Neuronal stem cell (in vitro differentiated cells): ENCODE measurements at regions not wholly inside any gene's neighbourhood (a gene's known extent, or its start where the extent isn't known, plus 50 kb on each side); places are given as distances from the start of the nearest gene placed in this dataset.
A peak's percentile ranks its signal among the peaks of the same experiment; 100 is the strongest.

Experiments used
- DNase-seq: peaks from one replicate; pipeline ENCODE4 v3.0.0-alpha.2; 2013; ENCODE audit warnings: low spot score
- H2AFZ ChIP-seq: one replicate; pipeline ENCODE4 v1.6.1; 2013; ENCODE audit warnings: mild to moderate bottlenecking, low read length, inconsistent platforms
- H2AK5ac ChIP-seq: 2 replicates; pipeline ENCODE4 v1.6.1; 2013; ENCODE audit warnings: low read depth, mild to moderate bottlenecking, inconsistent platforms, low read length, moderate library complexity, mixed read lengths
- H2BK120ac ChIP-seq: 2 replicates; pipeline ENCODE4 v1.6.1; 2013; ENCODE audit warnings: low read depth, mild to moderate bottlenecking, inconsistent platforms, low read length, moderate library complexity, mixed read lengths
- H2BK12ac ChIP-seq: one replicate; pipeline ENCODE4 v1.6.1; 2013; ENCODE audit warnings: low read length, inconsistent platforms
- H2BK15ac ChIP-seq: 2 replicates; pipeline ENCODE4 v1.6.1; 2013; ENCODE audit warnings: mild to moderate bottlenecking, low read length, inconsistent platforms, mixed read lengths
- H2BK5ac ChIP-seq: one replicate; pipeline ENCODE4 v1.6.1; 2013; ENCODE audit warnings: inconsistent platforms, mild to moderate bottlenecking, low read length, moderate library complexity
- H3K14ac ChIP-seq: one replicate; pipeline ENCODE4 v1.6.1; 2013; ENCODE audit warnings: low read length, inconsistent platforms
- H3K18ac ChIP-seq: 2 replicates; pipeline ENCODE4 v1.6.1; 2013; ENCODE audit warnings: low read length, inconsistent platforms
- H3K23ac ChIP-seq: 2 replicates; pipeline ENCODE4 v1.6.1; 2013; ENCODE audit warnings: low read depth, mild to moderate bottlenecking, mixed read lengths, low read length, inconsistent platforms; ENCODE audit not compliant: poor library complexity
- H3K27ac ChIP-seq: replicated peaks from 3 replicates; pipeline ENCODE4 v1.5.1; 2013; ENCODE audit warnings: low read length, inconsistent platforms
- H3K27me3 ChIP-seq, 3 experiments: 2 replicates each; pipeline ENCODE4 v1.6.1; 2013; ENCODE audit warnings: low read length in 3 of 3, mild to moderate bottlenecking in 2 of 3, inconsistent platforms in 1 of 3, low read depth in 1 of 3, mixed read lengths in 1 of 3, moderate library complexity in 1 of 3; ENCODE audit not compliant: control insufficient read depth in 3 of 3, insufficient read depth in 3 of 3
- H3K36me3 ChIP-seq, 2 donors: replicated peaks in 1 of 2; 2 replicates each; pipeline ENCODE4 v1.6.1; 2013; ENCODE audit warnings: low read length in 2 of 2; ENCODE audit not compliant: control insufficient read depth in 2 of 2, insufficient read depth in 2 of 2
- H3K4ac ChIP-seq: 2 replicates; pipeline ENCODE4 v1.6.1; 2013; ENCODE audit warnings: inconsistent platforms, mild to moderate bottlenecking, low read length, moderate library complexity
- H3K4me1 ChIP-seq, 2 donors: 1 replicate in 1 of 2; 2 replicates in 1 of 2; pipeline ENCODE4 v1.6.1; 2013; ENCODE audit warnings: low read length in 2 of 2, low read depth in 1 of 2; ENCODE audit not compliant: control insufficient read depth in 2 of 2, insufficient read depth in 1 of 2
- H3K4me2 ChIP-seq: one replicate; pipeline ENCODE4 v1.6.1; 2013; ENCODE audit warnings: mild to moderate bottlenecking, low read length, inconsistent platforms; ENCODE audit not compliant: insufficient read depth, poor library complexity, severe bottlenecking
- H3K4me3 ChIP-seq, 2 donors: 2 replicates each; pipeline ENCODE4 v1.5.1; 2013; ENCODE audit warnings: low read length in 2 of 2, mild to moderate bottlenecking in 2 of 2, inconsistent platforms in 1 of 2, moderate library complexity in 1 of 2
- H3K79me1 ChIP-seq: one replicate; pipeline ENCODE4 v1.6.1; 2013; ENCODE audit warnings: low read depth, mild to moderate bottlenecking, inconsistent platforms, low read length, moderate library complexity
- H3K9ac ChIP-seq: one replicate; pipeline ENCODE4 v1.6.1; 2013; ENCODE audit warnings: mild to moderate bottlenecking, low read depth, low read length, inconsistent platforms; ENCODE audit not compliant: poor library complexity
- H3K9me3 ChIP-seq, 2 donors: replicated peaks in 1 of 2; 2 replicates each; pipeline versions ENCODE3 to v1.6.1; 2013; ENCODE audit warnings: low read length in 2 of 2, mild to moderate bottlenecking in 2 of 2, inconsistent platforms in 1 of 2, low read depth in 1 of 2, mixed read lengths in 1 of 2, moderate library complexity in 1 of 2; ENCODE audit not compliant: control insufficient read depth in 2 of 2, insufficient read depth in 1 of 2
- H4K8ac ChIP-seq: one replicate; pipeline ENCODE4 v1.6.1; 2013; ENCODE audit warnings: low read depth, mild to moderate bottlenecking, inconsistent platforms, low read length, moderate library complexity
- H4K91ac ChIP-seq: one replicate; pipeline ENCODE4 v1.6.1; 2013; ENCODE audit warnings: low read length, low read depth, mild to moderate bottlenecking, inconsistent platforms; ENCODE audit not compliant: poor library complexity
- WGBS, 2 donors: extraction: QIAGEN DNeasy Blood & Tissue Kit; methylation state at CpG; one replicate each; pipeline ENCODE4 v1.1.7; 2013; ENCODE audit warnings: missing lambda C conversion rate in 2 of 2, mixed read lengths in 1 of 2; ENCODE audit not compliant: insufficient read length in 2 of 2, insufficient replicate concordance in 1 of 2; ENCODE audit errors: extremely low coverage in 2 of 2; 5-methylcytosine and 5-hydroxymethylcytosine counted together

GRCh38 chr3:182583545-182583944, 209.8 kb upstream of the ATP11B start:
- Histone ChIP-seq H3K27ac (no peak overlapping the region), H3K9me3 (peaks cover 0 to 2% of the 10 kb centered on the region in 2 donors), H3K4me3 (no peak overlapping the region), H3K18ac (no peak overlapping the region), H3K4me2 (no peak overlapping the region), H3K4ac (no peak overlapping the region), H4K8ac (no peak overlapping the region), H3K4me1 (no peaks in the 10 kb centered on the region), H3K27me3 (no peaks in the 10 kb centered on the region), H2AK5ac (no peak overlapping the region), H3K14ac (no peak overlapping the region), H4K91ac (no peak overlapping the region), H3K9ac (no peak overlapping the region), H3K23ac (no peak overlapping the region), H2BK12ac (no peak overlapping the region), H2AFZ (no peak overlapping the region), H2BK5ac (no peak overlapping the region), H3K36me3 (no peaks in the 10 kb centered on the region), H2BK120ac (no peak overlapping the region), H3K79me1 (no peaks in the 10 kb centered on the region), H2BK15ac (no peak overlapping the region)
- no CpG with 5 or more reads among the region's 4 CpGs for WGBS, 2 donors
- DNase-seq, result no peak

- no peak overlapping the region for H3K23ac ChIP-seq
- no peak overlapping the region for H3K14ac ChIP-seq
- no peak overlapping the region for H3K4me3 ChIP-seq
- H3K4me1 ChIP-seq, result no peaks in the 10 kb centered on the region
- H3K18ac ChIP-seq, result no peak overlapping the region
- no peak overlapping the region for H2AK5ac ChIP-seq
- no peak for DNase-seq
- H3K79me1 ChIP-seq, result no peaks in the 10 kb centered on the region
- H4K8ac ChIP-seq, result no peak overlapping the region
- H2BK12ac ChIP-seq, result no peak overlapping the region
- H3K27me3 ChIP-seq, result no peaks in the 10 kb centered on the region
- no peak overlapping the region for H2BK15ac ChIP-seq
- WGBS, 2 donors, result no CpG with 5 or more reads among the region's 2 CpGs
- H3K36me3 ChIP-seq, result no peaks in the 10 kb centered on the region
- H3K4ac ChIP-seq, result no peak overlapping the region
- H4K91ac ChIP-seq, result no peak overlapping the region
- H3K4me2 ChIP-seq, result no peak overlapping the region
- no peak overlapping the region for H3K27ac ChIP-seq
- no peak overlapping the region for H2BK5ac ChIP-seq
- no peak overlapping the region for H2BK120ac ChIP-seq
- no peak overlapping the region for H3K9ac ChIP-seq
- peaks cover 0 to 5% of the 10 kb centered on the region in 2 donors for H3K9me3 ChIP-seq
- no peak overlapping the region for H2AFZ ChIP-seq
Measured at GRCh38 chr3:182585532-182586150, 207.7 kb upstream of the ATP11B start.

DNA sequence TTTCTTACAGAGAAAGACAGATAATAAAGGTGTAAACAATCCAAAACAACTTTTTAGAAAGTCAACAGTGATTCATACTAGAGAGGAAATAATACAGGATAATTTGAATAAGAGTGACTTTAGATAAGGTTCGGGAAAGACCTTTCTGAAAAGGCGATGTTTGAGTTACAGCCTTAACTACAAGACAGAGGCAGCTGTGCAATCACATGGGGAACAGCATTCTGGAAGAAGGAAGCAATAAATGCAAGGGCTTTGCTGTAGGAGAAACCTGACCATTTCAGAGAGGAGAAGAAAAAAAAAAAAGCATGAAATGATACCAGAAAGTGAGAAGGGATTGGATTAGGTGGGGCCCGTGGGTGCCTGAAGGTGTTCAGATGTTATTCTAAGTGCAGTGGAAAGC, 200.6 kb upstream of the ATP11B start:
- H2BK5ac ChIP-seq, result no peak overlapping the region
- no peaks in the 10 kb centered on the region for H3K79me1 ChIP-seq
- H3K4me3 ChIP-seq, result no peak overlapping the region
- H3K4me1 ChIP-seq, result peaks cover 0 to 4% of the 10 kb centered on the region in 2 donors
- no peak overlapping the region for H3K14ac ChIP-seq
- H3K27me3 ChIP-seq, result no peaks in the 10 kb centered on the region
- no peak overlapping the region for H4K8ac ChIP-seq
- no peak overlapping the region for H3K18ac ChIP-seq
- no peak overlapping the region for H2AK5ac ChIP-seq
- WGBS, 2 donors, result no CpG with 5 or more reads among the region's 3 CpGs
- no peak overlapping the region for H3K23ac ChIP-seq
- H4K91ac ChIP-seq, result no peak overlapping the region
- no peak overlapping the region for H2BK15ac ChIP-seq
- H3K9me3 ChIP-seq, result peaks cover 0 to 5% of the 10 kb centered on the region in 2 donors
- no peak for DNase-seq
- no peak overlapping the region for H3K27ac ChIP-seq
- H3K4ac ChIP-seq, result no peak overlapping the region
- H3K36me3 ChIP-seq, result no peaks in the 10 kb centered on the region
- H2BK120ac ChIP-seq, result no peak overlapping the region
- no peak overlapping the region for H3K9ac ChIP-seq
- H2BK12ac ChIP-seq, result no peak overlapping the region
- H3K4me2 ChIP-seq, result no peak overlapping the region
- no peak overlapping the region for H2AFZ ChIP-seq

DNA sequence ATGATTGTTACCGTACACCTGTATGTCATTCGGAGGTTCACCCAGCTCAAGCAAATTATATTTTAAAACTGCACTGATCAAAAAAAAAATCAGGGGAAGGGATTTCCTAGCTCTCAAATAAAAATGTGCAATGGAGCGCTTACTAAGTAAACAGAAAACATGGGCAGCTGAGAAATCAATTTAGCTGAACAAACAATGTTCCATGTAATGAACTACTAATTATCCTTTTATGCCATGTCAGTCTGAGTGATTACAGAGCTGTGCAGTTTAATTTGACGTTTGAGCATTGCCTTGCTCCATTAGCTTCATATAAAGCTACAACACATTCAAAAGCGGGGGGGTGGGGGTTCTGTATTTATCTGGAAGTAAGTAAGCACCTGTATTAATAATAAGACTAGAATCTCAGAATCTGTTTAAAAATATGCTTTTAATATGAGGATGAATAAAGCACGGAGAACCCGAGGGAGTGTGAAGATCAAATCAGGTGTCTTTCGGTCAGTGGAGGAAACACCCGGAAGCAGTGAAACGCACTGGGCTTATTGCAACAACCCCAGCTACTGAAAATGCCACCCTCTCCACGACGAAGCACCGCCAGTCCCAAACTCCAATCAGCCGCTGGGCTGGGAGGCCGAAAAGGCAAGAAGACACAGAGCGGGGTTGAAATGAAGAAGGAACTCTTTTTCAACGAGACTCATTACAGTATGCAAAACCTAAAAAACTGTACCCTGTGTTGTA, 196.5 kb upstream of the ATP11B start:
- Histone ChIP-seq H2BK15ac (no peak overlapping the region), H2BK120ac (no peak overlapping the region), H2BK12ac (no peak overlapping the region), H3K18ac (no peak overlapping the region), H3K9ac (no peak overlapping the region), H4K91ac (no peak overlapping the region), H3K36me3 (no peaks in the 10 kb centered on the region), H2AK5ac (no peak overlapping the region), H3K4me1 (peaks cover 0 to 4% of the 10 kb centered on the region in 2 donors), H3K4me2 (no peak overlapping the region), H3K79me1 (no peaks in the 10 kb centered on the region), H3K27me3 (no peaks in the 10 kb centered on the region), H3K4me3 (no peak overlapping the region), H3K4ac (no peak overlapping the region), H2BK5ac (no peak overlapping the region), H3K9me3 (peaks cover 0 to 1% of the 10 kb centered on the region in 2 donors), H3K14ac (no peak overlapping the region), H2AFZ (peak overlapping the region; percentile 51), H4K8ac (no peak overlapping the region), H3K23ac (no peak overlapping the region), H3K27ac (no peak overlapping the region)
- DNase-seq, result no peak
- WGBS, 2 donors, result no CpG with 5 or more reads among the region's 17 CpGs
